ENCODE measurements at regions not wholly inside any gene's neighbourhood (a gene's known extent, or its start where the extent isn't known, plus 50 kb on each side); places are given as distances from the start of the nearest gene placed in this dataset.

- no peaks in the 10 kb centered on the region for H3K36me3 ChIP-seq (ENCODE audit: control insufficient read depth in 2 of 4, insufficient read depth in 4 of 4, low read length in 3 of 4)
- CTCF ChIA-PET (ENCODE audit: partially characterized antibody), result interaction anchor here (0.5 to 2.2 kb wide), 14 partner anchors 10 to 564 kb away, joined by 3 to 24 read pairs (median 4); no protein-coding TSS in a partner anchor
- FAIRE-seq (no peak), DNase-seq (ENCODE audit: low read depth in 1 of 2, low spot score in 2 of 2) (peak in 1 of 2 experiments; percentile 48)
- H2BK12ac ChIP-seq (ENCODE audit: low read depth, low read length), result no peak overlapping the region
- H3K9ac ChIP-seq (replicated peaks in 1 of 4; ENCODE audit: extremely low read depth in 1 of 4, low read depth in 3 of 4, low read length in 3 of 4), result no peak overlapping the region
- no peak overlapping the region for H2BK120ac ChIP-seq (replicated peaks; ENCODE audit: low read depth, low read length)
- no peak overlapping the region for H2BK15ac ChIP-seq (ENCODE audit: low read length)
- no peak overlapping the region for H3K14ac ChIP-seq (ENCODE audit: insufficient read length)
- H3K4me3 ChIP-seq (ENCODE audit: extremely low read depth in 1 of 4, insufficient read depth in 2 of 4, low read depth in 3 of 4, low read length in 4 of 4), result no peak overlapping the region
- H3K23ac ChIP-seq (ENCODE audit: insufficient read length), result no peak overlapping the region
- H4K20me1 ChIP-seq (replicated peaks in 1 of 2; ENCODE audit: control insufficient read depth in 1 of 2, insufficient read depth in 2 of 2, low read length in 2 of 2), result no peaks in the 10 kb centered on the region
- H2BK5ac ChIP-seq (ENCODE audit: low read depth, low read length), result no peak overlapping the region
- no peak overlapping the region for H4K5ac ChIP-seq (ENCODE audit: insufficient read length, low read depth, low read length)
- no peaks in the 10 kb centered on the region for H3K23me2 ChIP-seq (ENCODE audit: low read depth, low read length)
- H3K56ac ChIP-seq (replicated peaks; ENCODE audit: insufficient read length, low read depth, low read length), result no peak overlapping the region
- H4K91ac ChIP-seq (replicated peaks; ENCODE audit: insufficient read length, low read length), result no peak overlapping the region
- H3K27me3 ChIP-seq (replicated peaks in 1 of 4; ENCODE audit: control insufficient read depth in 3 of 4, extremely low read depth in 1 of 4, insufficient read depth in 3 of 4, low read length in 3 of 4), result no peaks in the 10 kb centered on the region
- H4K8ac ChIP-seq (ENCODE audit: extremely low read depth, insufficient read depth, low read length), result no peak overlapping the region
- 69% methylated on average over 3 of the region's 3 CpGs; no CpG with 5 or more reads in 1 of the 2 experiments for WGBS, 2 experiments (ENCODE audit: extremely low coverage in 1 of 2, insufficient coverage in 1 of 2, insufficient read length in 1 of 2, insufficient replicate concordance in 2 of 2, low coverage in 1 of 2, low lambda C conversion rate in 2 of 2, missing lambda C conversion rate in 1 of 2)
- H3K4ac ChIP-seq (replicated peaks; ENCODE audit: insufficient read length, low read depth, low read length), result no peak overlapping the region
- no peak overlapping the region for H3K18ac ChIP-seq (ENCODE audit: extremely low read depth, low read length)
- H2AK5ac ChIP-seq (ENCODE audit: low read depth, low read length), result no peak overlapping the region
- H3K9me3 ChIP-seq (ENCODE audit: insufficient read depth in 2 of 2, low read depth in 1 of 2, low read length in 1 of 2), result no peaks in the 10 kb centered on the region
- no peak overlapping the region for H3K4me2 ChIP-seq (ENCODE audit: insufficient read depth in 1 of 2, low read depth in 2 of 2, low read length in 2 of 2)
- H2BK20ac ChIP-seq (ENCODE audit: low read length), result no peak overlapping the region
- H3K79me1 ChIP-seq (ENCODE audit: low read depth, low read length), result no peaks in the 10 kb centered on the region
- POLR2A ChIA-PET (ENCODE audit: partially characterized antibody), result no interaction called here
- no peak overlapping the region for H2AFZ ChIP-seq (ENCODE audit: low read length)
- no peak overlapping the region for H3K27ac ChIP-seq (ENCODE audit: low read depth, low read length)
- no peaks in the 10 kb centered on the region for H3K79me2 ChIP-seq (ENCODE audit: control insufficient read depth in 1 of 2, insufficient read depth in 2 of 2, low read length in 2 of 2)
- no peaks in the 10 kb centered on the region for H3K4me1 ChIP-seq (replicated peaks in 1 of 4; ENCODE audit: control insufficient read depth in 3 of 4, insufficient read depth in 4 of 4, low read length in 3 of 4)
- TF ChIP-seq RAD21 (IDR thresholded peaks at IDR 0.05 in 1 of 2, conservative IDR thresholded peaks at IDR 0.05 in 1 of 2; ENCODE audit: low read depth in 2 of 2, low read length in 2 of 2) (peak; percentile 64 to 71), SP4 (IDR thresholded peaks at IDR 0.05; ENCODE audit: low read length) (no peak), SIRT6 (IDR thresholded peaks at IDR 0.05; ENCODE audit: low read length) (no peak), RXRA (IDR thresholded peaks at IDR 0.05; ENCODE audit: insufficient read depth, low read depth, low read length) (no peak), FOSL1 (IDR thresholded peaks at IDR 0.05; ENCODE audit: insufficient read depth, low read depth, low read length) (no peak), CEBPB (IDR thresholded peaks at IDR 0.05; ENCODE audit: low read depth, low read length) (no peak), GTF2F1 (IDR thresholded peaks at IDR 0.05; ENCODE audit: borderline replicate concordance, low read depth, low read length) (no peak), MAFK (IDR thresholded peaks at IDR 0.05; ENCODE audit: low read depth, low read length) (no peak), CTCF (IDR thresholded peaks at IDR 0.05; ENCODE audit: control extremely low read depth in 1 of 3, insufficient read depth in 1 of 3, low read depth in 1 of 3, low read length in 3 of 3) (peak in 2 of 3 experiments; percentile 53; a peak in 3 of 4 replicates), ATF2 (IDR thresholded peaks at IDR 0.05; ENCODE audit: low read length) (no peak)
These were observed 296.1 kb downstream of the TLL1 start for GRCh38 chr4:166169111-166169510.
